Activated gamma-delta T cell treated with Interleukin-2 at 50 U/mL for 16 hours (primary cell): ENCODE measurements at regions not wholly inside any gene's neighbourhood (a gene's known extent, or its start where the extent isn't known, plus 50 kb on each side); places are given as distances from the start of the nearest gene placed in this dataset.
"Not testable (repeated sequence)": the region's sequence is repeated elsewhere in the genome, so short reads cannot be mapped to it uniquely, and the experiment has no call there.

Experiments used
- DNase-seq: peaks from one replicate; pipeline ENCODE4 v3.0.0-alpha.2; 2020

DNA sequence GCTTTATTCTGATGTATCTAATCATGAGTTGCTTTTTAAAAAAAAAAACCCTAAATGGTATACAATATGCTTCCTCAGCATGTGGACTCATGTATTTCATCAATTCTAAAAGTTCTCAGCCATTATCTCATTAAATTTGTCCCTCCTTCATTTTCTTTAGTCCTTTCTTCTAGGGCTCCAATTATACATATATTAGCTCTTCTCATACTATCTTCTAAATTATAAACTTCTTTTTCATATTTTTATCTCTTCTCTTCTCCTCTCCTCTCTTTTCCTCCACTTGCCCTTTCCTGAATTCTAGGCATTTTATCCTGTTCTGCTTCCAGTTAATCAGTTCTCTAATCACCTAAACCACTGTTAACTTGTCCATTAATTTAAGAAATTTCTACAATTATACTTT lies 55.0 kb upstream of the IL33 start:
- no peak for DNase-seq

DNA sequence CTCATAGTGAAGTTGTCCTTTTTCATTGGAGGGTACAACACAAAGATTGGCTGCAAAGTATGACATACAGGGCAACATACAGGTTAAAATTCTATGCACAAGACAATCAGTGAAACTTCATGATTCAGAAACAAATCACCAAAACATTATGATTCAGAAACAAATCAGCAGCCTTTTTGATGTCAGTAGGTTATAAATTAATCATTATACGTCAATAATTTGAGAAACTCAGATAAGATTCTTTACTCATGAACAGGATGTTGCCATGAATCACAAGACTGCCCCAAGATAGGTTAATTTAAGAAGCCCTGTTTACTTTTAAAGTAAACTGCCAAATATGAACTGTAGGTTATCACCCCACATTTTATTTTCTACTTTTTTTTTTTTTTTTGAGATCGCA lies 62.2 kb upstream of the IL33 start:
- no peak for DNase-seq

DNA sequence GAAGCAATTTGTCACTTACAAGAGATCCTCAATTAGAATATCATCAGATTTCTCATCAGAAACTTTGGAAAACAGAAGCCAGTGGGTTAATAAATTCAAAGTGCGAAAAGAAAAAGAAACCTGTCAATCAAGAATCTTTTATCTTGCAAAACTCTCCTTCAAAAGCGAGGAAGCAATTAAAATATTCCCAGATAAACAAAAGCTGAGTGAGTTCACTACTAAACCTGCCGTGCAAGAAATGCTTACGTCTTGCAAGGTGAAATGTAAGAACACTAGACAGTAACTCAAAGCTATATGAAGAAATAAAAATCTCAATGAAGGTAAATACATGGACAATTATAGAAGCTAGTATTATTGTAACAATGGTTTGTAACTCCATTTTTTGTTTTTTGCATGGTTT lies 62.8 kb upstream of the IL33 start:
- no peak for DNase-seq

DNA sequence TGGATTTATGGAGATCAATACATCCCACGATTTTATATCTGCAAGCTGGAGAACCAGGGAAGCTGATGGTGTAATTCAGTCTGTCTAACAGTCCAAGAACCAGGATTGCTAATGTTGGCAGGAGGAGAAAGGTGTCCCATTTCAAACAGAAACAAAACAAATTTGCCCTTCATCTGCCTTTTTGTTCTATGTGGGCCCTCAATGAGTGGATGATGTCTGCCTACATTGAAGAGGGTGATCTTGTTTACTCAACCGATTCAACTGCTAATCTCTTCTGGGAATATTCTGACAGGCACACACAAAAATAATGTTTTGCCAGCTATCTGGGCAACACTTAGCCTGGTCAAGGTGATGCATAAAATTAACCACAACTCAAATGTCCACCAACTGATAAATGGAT lies 65.1 kb upstream of the IL33 start:
- no peak for DNase-seq

DNA sequence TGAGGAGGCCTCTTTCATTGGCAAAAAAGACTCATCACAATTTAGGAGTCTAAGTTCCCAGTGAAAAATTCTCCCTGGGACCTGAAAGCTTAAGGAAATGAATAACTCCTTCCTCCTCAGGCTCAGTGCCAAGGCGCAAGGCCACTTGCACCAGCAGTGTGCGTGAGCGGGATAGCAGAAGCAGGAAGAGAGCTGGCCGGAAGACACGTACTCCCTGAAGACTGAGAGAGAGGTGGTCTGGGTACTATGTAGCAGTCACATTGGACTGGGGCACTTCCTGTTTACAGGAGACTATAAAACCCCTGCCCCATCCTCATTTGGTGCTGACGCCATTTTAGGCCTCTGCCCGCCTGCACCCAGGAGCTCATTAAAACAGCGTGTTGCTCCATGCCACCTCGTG lies 66.3 kb upstream of the IL33 start:
- DNase-seq: no peak

DNA sequence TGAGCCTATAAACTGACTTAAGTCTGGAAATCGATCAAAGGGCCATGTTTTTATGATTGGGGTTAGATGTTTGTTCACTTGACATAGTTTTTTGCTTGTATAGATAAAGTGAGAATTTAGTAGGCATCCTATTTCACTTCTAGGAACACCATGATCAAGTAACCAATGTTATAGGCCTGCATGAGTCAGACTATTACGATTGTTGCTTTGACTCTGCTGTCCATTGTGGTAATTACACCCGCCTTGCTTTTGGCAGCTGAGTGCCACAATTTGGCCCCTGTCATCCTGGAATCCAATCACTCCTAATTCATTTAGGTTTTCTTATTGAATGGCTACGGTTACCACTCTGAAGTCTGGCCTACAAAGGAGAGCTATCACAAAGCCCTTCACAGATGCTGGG lies 67.8 kb upstream of the IL33 start:
- no peak for DNase-seq

DNA sequence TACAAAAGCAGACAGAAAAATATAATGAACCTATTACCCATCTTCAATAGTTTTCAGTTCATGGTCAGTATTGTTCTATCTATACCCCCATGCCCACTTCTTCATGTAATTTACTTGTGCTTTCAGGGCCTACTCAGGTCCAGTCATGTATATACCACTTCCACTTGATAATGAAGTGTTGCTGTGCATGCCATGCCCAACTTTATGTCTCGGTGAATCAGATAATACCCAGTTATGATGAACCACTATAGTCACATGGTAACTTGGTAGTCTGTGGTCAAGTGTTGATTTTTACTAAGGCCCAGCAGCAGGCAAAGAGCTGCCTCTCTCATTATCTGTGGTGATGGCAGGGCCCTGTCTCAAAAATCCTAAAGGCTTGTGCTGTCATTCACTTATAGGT lies 70.7 kb upstream of the IL33 start:
- DNase-seq: no peak

DNA sequence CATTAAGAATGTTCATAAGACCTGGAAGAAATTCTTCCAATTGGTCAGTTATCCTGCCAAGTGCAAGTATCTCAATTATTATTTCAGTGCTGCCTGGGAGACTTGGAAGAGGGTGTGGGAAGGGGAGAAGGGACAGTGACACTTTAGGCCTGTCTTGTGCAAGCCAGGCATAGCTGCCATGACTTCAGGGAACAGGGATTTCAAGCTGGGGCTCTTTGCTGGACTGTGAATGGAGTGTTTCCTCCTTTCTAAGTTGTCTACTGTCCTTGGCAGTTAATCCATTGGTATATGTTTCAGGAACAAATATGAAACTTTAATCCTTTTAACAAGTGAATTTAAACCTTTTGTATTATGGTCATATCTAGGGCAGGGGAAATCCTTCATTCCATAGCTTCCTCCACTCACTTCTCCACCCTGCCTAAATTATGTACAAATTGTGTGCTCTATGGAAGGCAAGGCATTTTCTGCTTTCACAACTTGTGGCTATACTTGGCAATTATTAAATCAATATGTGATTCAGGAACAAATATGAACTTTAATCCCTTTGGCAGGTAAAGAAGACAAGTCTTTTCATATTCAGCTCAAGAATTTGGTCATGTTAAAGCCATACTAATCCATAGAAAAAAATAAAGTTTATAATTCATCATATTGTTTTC lies 72.7 kb upstream of the IL33 start:
- no peak for DNase-seq

DNA sequence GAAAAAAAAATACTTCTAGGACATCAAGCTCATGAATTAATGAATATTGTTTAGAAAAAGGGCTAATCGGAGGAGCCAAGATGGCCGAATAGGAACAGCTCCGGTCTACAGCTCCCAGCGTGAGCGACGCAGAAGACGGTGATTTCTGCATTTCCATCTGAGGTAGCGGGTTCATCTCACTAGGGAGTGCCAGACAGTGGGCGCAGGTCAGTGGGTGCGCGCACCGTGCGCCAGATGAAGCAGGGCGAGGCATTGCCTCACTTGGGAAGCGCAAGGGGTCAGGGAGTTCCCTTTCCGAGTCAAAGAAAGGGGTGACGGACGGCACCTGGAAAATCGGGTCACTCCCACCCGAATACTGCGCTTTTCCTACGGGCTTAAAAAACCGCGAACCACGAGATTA lies 79.8 kb upstream of the IL33 start:
- DNase-seq: not testable (repeated sequence)

DNA sequence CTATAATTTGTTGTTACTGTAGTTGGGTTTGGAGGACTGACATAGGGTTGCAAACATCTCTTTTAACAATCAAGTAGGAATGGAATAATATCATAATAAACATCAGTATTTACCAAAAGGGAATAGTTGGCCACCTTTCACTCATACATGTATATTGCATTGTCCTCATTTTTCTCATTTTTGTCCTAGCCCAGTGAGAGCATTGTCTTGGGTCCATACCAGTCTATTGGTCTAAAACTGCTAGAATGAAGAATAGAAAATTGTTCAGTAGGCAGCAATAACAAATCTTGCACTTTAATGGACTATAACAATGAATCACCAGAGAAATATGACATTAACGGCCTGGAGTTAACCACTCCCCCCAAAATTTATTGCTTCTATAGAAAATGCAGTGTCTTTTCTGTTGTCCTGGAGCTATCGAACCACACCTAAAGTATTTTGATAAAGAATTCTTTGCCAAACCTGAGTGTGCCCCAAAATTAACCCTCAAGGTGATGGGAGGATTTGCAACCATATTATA lies 80.9 kb upstream of the IL33 start:
- no peak for DNase-seq

DNA sequence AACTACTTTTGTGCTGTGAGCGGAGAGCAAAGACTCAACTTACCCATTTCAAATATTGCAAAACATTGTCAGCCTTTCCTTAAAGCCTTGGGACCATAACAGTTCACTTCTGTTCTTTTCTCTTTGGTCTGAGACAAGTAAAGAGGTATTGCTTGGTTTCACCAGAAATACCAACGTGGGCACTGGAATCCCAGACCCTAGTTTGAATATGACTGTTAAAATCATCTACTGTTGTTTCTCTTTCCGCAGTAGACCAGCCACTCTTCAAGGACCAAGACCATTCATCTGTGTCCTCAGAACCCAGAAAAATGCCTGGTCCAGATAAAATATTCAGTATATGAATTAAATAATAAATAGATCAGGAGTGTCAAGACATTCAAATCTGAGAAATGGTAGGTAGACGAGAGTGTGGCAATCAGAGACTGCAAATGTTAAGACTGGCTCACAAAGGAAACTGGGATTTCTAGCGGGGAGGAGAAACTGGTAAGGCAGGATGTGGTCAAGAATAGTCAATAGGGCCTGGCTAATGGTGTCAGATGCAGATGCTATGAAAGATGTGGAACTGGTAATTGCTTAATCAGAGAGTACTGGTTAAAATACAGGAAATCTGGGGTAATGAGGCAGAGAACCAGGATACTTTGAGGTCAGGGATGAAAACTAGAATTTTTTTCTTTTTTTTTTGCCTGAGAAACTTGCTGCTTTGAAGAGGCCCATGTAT lies 82.1 kb upstream of the IL33 start:
- no peak for DNase-seq

DNA sequence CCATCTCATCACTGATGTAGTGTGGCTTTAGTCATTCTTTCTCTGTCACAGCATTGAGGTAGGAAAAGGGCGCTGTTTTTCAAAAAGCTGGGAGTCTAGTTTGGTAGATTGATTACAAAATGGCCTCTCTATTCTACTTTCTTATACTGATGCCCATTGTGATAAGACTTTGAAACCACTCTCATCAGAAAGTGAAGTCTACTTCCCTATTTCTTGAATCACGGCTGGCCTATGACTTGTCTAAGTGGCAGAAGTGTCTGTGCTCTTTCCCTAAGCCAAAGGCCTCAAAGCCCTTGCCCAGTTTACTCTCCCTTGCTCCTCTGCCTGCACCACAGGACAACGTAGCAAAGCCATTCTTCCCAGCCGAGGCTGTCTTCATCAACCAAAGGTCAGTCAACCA lies 83.0 kb upstream of the IL33 start:
- no peak for DNase-seq

DNA sequence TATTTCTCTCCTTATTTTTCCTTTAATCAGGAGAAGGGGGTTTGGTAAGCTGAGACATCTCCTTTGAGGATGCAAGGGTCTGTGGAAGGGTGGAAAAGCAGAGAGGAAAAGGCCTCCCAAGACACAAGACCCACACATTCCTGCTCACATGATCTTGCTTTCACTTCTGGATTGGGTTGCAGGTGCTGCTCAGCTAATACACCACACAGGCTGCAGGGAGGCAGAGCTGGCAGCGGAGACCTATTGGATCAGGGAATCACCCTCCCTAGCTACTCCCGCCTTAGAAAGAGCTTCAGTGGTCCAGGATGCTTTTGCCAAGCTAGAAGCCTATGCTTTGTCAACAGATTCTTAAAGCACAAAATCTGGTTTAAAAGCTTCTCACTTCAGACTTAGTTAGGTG lies 87.6 kb upstream of the IL33 start:
- no peak for DNase-seq

DNA sequence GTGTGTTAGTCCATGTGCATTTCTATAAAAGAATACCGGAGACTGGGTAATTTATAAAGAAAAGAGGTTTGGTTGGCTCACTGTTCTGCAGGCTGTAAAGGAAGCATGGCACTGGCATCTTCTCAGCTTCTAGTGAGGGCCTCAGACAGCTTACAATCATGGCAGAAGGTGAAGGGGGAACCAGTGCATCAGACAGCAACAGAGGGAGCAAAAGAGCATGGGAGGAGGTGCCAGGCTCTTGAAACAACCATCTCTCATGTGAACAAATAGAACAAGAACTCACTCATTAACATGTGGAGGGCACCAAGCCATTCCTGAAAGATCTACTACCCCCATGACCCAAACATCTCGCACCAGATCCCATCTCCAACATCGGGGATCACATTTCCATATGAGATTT lies 89.2 kb upstream of the IL33 start:
- no peak for DNase-seq

DNA sequence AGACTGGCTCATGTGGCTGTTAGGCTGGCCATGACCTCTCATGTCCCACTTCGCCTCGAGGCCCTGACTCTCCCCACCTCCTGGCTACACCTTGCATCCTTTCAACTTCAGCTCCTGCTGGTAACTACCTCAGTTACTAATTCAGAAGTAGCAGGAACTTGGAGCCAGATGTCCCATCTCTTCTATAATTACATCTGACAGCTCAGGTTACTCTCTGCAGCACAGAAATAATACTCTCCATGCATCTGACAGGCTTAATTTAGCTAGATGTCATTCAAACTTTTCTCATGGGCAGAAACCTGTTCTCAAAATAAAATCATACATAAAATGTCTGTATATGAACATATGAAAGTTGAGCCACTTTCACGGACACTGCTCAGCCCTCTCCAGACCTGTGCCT lies 92.2 kb upstream of the IL33 start:
- DNase-seq: no peak

DNA sequence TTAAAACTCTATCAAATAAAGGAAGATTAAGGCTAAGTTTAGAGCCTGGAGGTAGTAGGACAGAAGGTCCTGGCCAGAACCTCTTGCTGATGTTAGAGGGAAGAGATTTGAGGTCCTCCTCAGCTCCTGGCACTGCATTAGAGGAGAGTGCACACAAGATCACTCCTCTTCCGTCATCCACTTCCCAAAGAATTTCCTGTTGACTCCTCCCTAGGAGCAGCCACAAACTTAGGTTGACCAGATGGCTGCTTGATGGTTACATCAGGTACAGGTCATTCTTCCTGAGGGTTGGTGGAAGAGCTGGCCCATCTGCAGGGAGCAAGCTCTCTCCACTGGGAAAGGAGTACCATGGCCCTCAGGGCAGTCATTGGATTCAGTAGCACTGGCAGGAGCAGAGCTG lies 93.9 kb upstream of the IL33 start:
- no peak for DNase-seq

DNA sequence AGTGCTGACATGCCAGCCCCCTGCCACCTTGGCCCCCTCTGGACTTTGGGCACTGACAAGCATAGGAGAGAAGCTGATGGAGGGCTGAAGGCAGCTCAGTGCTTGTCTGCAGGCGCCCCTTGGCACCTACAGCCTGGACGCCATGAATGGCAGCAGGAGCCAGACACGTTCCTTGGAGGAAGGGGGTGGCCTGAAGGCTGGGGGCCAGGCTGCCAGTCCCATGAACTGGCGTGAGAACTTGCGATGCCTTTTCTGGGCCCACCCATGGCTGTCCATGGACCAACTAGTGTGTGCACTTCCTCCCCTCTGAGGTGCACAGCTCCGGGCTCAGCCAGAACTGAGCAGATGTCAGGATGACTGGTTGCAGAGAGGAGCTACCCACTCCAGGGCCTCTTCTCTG lies 99.0 kb upstream of the RANBP6 start:
- DNase-seq: no peak

DNA sequence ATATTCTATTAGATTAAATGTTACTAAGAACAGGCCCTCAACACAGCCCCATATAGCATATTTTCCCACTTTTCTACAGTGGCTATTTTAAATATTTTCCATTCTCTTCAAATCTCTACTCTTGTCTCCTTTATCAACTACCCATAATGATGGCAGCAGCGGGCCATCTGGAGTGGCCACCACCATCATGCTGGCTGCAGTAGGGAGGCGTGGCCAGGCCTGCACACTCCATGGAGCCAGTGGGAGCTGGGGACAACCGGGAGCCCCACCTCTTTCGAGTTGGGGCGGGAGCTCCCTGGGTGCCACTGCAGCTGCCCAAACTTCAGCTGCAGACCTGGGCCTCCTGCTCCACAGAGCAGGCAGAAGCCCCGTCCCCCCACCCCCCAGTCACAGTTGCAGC lies 98.4 kb upstream of the RANBP6 start:
- no peak for DNase-seq

DNA sequence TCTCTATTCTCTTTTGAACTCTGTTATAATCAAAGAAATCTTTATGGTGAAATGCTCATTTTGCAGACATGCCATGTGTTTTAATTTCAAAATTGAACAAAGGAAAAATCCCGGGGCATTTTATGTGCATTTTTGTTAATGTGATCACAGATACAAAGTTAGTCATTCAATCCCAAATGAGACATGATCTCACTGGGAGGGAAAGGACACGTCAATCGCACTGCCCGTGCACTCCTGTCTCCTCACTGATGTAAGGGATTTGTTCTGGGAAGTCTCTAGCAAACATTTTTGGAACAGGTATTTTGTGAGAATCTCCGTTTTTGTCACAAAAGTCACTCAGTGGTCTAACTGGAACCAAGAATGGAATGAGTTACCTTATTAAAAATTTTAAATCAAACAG lies 97.9 kb upstream of the RANBP6 start:
- DNase-seq: no peak

DNA sequence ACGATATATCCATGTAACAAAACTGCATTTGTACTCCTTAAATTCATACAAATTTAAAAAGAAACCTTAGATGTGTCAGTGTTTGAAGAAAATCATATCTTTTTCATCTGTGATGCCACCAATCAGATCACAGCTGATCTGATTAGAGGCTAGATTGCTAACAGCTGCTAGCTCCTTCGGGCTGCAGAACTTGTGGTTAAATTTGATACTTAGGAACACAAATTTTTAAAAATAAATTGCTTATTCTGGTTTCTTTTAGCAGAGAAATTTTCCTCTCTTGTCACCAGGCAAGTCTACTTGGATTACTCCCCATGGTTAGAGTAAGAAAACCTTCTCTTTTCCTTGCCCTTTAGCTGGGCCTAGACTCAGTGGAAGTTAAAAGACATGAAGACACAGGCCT lies 94.6 kb upstream of the RANBP6 start:
- DNase-seq: no peak

DNA sequence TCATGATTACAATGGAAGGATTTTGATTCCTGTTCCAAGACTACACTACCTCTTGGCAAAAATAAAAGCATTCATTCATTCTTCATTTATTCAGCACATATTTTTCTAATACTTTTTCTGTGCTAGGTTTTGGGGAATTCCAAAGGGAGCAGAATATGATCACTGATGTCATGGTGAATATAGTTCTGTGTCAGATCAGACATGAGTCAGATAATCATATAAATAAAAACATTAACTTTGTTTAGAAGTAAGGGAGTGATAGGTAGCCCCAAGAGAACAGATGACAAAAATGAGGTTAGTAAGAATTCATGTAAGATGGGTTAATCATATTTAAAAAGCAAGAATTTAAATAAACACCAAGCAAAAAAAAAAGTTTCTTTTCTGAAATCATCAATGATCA lies 94.1 kb upstream of the RANBP6 start:
- no peak for DNase-seq

DNA sequence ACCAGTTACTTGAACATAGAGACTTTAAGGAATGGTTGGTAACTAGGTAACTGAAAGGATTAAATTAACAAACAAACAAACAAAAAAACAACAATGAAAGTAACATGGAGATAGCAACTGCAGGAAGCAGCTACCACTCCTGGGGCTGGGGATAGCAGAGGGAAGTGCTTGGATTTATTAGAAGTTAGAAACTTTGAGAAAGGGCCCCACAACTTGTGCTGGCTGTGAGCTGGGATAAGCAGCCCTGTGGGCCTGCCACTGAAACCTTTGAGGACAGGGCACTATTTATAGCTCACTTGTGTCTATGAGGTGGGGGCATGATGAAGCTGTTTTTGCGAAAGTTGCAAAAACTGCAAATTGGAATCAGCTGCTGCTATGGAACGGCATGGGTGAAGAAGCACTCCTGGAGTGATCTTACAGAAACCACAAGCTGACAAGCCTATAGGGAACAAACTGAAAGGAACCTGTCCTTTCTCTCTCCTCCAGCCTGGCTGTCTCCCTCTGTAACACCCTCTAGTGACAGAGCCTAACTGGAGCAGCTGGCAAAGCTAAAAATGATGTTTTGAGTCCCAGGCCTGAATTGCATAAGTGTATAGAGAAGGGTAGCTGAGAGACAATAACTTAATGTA lies 91.4 kb upstream of the RANBP6 start:
- DNase-seq: no peak

DNA sequence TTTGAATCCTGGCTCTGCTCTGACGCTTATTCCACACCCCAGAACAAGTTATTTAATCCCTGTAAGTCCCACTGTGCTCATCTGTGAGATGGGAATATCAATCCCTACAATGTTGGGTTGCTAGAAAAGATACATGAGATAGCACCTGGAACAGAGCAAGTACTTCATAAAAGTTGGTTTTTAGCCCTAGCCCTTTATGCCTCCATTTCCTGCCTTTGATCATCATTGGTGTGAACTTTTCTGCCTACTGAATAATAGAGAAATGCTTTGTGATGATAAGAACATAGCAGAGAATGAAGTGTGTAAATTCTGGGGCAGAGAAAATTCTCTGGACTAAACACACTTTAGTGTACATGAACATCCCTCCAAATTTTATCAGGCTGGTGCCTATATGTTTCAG lies 90.3 kb upstream of the RANBP6 start:
- DNase-seq: no peak

DNA sequence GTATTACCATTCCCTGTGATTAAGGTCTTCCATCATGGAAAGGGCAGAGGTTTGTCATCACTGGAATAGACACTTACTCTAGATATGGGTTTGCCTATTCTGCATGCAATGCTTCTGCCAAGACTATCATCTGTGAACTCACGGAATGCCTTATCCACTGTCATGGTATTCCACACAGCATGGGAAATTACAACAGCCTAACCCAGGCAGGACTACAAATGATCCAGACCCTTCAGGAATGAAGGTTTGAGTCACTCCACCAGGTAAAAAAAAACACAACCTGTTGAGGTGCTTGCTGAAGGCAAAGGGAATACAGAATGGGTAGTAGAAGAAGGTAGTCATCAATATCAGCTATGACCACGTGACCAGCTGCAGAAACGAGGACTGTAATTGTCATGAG lies 89.0 kb upstream of the RANBP6 start:
- DNase-seq: not testable (repeated sequence)

DNA sequence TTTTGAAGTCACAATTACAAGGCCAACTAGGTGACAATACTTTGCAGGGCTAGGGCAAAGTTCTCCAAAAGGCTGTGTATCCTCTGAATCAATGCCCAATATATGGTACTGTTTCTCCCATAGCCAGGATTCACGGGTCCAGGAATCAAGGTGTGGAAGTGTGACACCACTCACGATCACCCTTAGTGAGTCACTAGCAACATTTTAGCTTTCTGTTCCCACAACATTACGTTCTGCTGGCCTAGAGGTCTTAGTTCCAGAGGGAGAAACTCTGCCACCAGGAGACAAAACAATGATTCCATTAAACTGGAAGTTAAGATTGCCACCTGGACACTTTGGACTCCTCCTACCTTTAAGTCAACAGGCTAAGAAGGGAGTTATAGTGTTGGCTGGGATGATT lies 88.5 kb upstream of the RANBP6 start:
- DNase-seq: not testable (repeated sequence)
